ENCODE measurements at regions not wholly inside any gene's neighbourhood (a gene's known extent, or its start where the extent isn't known, plus 50 kb on each side); places are given as distances from the start of the nearest gene placed in this dataset.

- no peak for DNase-seq
These were observed 57.0 kb upstream of the CDCA7L start for GRCh38 chr7:22002726-22003125.

- peak; percentile 65 for DNase-seq
These were observed 55.8 kb upstream of the CDCA7L start for GRCh38 chr7:22001345-22002004.

GRCh38 chr7:21999896-22000295 lies 54.2 kb upstream of the CDCA7L start:
- no peak for DNase-seq

- DNase-seq = no peak
These were observed 50.9 kb upstream of the CDCA7L start for GRCh38 chr7:21996641-21997040.

All from left kidney (tissue), 1 donor.